ENCODE measurements at regions not wholly inside any gene's neighbourhood (a gene's known extent, or its start where the extent isn't known, plus 50 kb on each side); places are given as distances from the start of the nearest gene placed in this dataset.

- no peak for TF ChIP-seq CTCF (conservative IDR thresholded peaks at IDR 0.05)
- no peak overlapping the region for H3K27ac ChIP-seq
Measured at GRCh38 chr19:30656520-30657100, 284.4 kb downstream of the ZNF536 start.

GRCh38 chr19:30653646-30654386 lies 281.6 kb downstream of the ZNF536 start:
- TF ChIP-seq CTCF (conservative IDR thresholded peaks at IDR 0.05), result no peak
- H3K27ac ChIP-seq, result no peak overlapping the region

- no peak for TF ChIP-seq CTCF (conservative IDR thresholded peaks at IDR 0.05)
Measured at GRCh38 chr19:30652751-30653150, 280.6 kb downstream of the ZNF536 start.

GRCh38 chr19:30651691-30652090 lies 279.5 kb downstream of the ZNF536 start:
- TF ChIP-seq CTCF (conservative IDR thresholded peaks at IDR 0.05), result no peak
- H3K27ac ChIP-seq, result no peak overlapping the region

More at GRCh38 chr19:30652751-30653150, 280.6 kb downstream of the ZNF536 start:
- H3K27ac ChIP-seq, result no peak overlapping the region

GRCh38 chr19:30651066-30651465 lies 278.9 kb downstream of the ZNF536 start:
- H3K27ac ChIP-seq, result no peak overlapping the region
- TF ChIP-seq CTCF (conservative IDR thresholded peaks at IDR 0.05), result no peak

GRCh38 chr19:30649934-30650614 lies 277.9 kb downstream of the ZNF536 start:
- H3K27ac ChIP-seq, result no peak overlapping the region; the same call in 1 of the 2 replicates
- TF ChIP-seq CTCF (conservative IDR thresholded peaks at IDR 0.05), result peak; percentile 97

All from VCaP (cell line).